Right renal cortex interstitium (tissue), 3 donors: ENCODE measurements at regions not wholly inside any gene's neighbourhood (a gene's known extent, or its start where the extent isn't known, plus 50 kb on each side); places are given as distances from the start of the nearest gene placed in this dataset.

ENCODE experiments used
- DNase-seq, 3 donors: peaks; one replicate each; pipeline ENCODE4 v3.0.0-alpha.2; 2013; ENCODE audit warnings: low read depth in 3 of 3, low spot score in 2 of 3

DNA sequence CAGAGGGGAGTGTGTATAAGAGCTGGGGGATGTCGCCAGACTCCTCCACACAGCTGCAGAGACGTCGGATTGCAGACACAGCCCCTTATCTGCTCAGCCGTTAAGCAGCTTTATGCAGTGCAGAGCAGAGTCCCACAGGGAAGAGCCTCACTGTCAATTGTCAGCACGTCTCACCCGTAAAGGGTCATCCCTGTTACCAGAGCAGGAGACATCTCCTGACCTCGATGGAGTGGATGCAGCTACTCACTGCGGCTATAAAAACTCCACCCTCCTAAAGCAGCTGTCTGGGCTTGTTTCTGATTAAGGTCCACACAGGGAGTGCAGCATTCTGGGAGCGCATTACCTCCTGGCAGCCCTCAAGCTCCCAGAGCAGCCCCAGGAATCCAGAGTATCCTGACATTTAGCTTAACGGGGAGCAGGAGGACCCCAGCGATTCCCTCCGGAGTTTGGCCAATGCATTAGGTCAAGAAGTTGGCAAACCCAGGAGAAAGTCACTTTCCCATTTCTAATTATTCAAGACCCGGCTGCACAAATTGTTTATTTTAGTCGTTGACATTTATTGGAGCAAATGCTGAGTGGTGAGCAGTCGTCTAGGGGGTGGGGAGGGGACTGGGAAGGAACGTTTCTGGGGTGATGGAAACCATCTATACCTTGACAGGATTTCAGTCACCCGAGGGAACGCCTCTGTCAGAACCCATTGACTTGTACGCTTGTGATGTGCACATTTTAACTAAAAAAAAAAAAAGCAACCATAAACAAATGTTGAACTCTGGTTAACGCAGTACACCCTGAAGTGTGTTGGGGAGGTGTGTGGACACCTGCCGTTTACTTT, 100.0 kb upstream of the ZNF469 start:
- no peak for DNase-seq

DNA sequence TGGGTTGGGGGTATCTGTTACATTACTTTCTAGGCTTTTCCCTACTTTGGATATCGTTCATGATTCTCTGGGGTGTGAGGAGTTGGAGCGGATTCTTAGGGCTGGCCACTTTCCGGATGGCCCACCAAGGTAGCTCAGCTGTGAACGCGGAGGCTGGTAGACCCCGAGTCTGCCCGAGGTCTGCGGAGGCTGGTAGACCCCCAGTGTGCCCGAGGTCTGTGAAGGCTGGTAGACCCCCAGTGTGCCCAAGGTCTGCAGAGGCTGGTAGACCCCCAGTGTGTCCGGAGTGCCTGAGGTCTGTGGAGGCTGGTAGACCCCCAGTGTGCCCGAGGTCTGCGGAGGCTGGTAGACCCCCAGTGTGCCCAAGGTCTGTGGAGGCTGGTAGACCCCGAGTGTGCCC, 99.2 kb upstream of the ZNF469 start:
- no peak for DNase-seq

DNA sequence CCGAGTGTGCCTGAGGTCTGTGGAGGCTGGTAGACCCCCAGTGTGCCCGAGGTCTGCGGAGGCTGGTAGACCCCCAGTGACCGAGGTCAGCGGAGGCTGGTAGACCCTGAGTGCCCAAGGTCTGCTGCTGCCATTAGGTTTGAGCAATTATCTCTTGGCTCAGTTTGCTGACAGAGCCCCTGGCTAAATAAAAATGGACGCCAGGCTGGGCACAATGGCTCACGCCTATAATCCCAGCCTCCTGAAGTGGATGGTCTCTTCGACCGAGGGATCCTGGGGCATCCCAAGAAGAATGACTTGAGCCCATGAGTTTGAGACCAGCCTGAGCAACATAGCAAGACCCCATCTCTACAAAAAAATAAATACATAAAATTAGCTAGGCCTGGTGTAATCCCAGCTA, 98.7 kb upstream of the ZNF469 start:
- DNase-seq = no peak

DNA sequence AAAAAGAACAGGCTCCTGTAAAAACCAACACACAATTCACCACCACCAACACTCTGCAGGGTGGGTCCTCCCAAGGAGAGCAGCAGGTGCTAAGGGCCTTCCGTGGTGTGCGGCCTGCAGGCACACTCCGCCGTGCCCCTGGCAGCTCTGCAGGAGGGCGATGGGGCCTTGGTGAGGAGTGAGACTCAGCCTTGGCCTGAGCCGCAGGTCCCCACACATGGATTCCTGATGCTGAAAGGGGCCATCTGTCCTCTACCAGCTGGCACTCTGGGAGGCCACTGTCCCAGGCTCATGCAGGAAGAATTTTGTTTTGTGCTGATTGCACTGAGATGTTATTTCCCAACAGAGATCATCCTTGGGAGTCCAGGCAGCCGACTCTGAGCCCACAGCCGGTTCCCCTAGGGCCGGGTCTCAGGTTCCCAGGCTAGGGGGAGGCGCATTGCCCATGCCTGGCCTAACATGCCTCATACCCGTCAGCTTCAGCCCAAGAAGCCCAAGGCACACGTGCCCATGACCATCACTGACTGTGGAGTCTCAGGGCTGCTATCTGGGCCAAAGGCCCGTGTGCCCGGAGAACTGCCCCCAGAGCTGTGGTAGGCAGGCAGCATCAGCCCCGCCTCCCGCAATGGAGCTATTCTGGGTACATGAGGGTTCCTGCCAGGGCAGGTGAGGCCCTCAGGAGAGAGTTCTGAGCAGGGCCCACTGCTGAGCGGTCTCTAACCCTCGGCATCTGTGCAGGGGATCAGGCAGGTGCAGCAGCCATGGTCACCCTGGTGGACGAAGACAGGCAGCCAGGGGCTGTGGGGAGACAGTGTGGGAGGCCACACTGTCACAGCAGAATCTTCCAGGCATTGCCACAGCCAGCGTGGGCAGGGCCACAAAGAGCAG, 97.9 kb upstream of the ZNF469 start:
- no peak for DNase-seq

GRCh38 chr16:88285514-88285822, 97.3 kb upstream of the ZNF469 start:
- no peak for DNase-seq

GRCh38 chr16:88286301-88286923, 96.3 kb upstream of the ZNF469 start:
- no peak for DNase-seq

DNA sequence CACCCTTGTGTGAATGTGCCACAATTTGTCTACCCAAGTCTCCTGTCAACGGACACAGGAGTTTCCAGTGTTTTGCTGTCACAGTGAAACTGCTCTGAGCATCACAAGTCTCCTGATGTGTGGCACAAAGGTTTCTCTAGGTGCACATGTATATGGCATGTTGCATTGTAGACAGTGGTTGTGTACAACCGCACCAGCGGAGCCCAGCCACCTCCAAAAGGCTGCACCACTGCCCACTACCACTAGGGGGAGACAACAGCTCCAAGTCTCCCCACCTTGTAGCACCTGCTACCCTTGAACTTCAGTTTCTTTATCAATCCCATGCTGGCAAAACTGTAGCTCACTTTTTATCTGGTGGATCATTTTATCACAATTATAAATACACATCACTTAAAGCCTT, 95.5 kb upstream of the ZNF469 start:
- DNase-seq = no peak

DNA sequence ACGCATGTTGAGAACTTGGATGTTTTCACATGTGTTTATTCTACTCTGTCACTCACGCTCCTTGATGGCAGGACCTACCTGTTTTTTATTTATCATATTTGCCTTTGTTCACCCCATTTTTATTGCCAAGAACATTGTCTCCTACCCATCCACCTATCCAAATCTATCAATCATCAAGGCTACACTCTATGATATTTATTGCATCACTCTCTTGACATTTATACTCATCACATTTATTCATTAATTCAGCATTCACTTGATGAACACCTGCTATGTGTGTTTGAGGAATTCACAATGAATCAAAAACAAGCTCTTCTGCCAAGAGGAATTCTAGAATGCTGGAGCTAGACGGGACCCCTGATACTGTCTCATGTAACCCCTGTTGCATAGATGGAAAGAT, 94.5 kb upstream of the ZNF469 start:
- DNase-seq = no peak

DNA sequence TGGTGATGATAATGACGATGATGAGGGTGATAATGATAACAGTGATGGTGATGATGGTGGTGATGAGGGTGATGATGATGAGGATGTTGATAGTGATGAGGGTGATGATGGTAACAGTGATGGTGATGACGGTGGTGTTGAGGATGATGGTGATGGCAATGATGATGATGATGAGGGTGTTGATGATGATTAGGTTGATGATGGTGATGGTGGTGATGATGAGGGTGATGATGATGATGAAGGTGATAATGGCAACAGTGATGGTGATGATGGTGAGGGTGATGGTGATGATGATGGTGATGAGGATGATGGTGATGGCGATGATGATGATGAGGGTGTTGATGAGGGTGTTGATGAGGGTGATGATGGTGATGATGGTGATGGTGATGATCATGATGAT, 93.8 kb upstream of the ZNF469 start:
- DNase-seq = no peak

GRCh38 chr16:88289561-88289960, 93.2 kb upstream of the ZNF469 start:
- DNase-seq = no peak

DNA sequence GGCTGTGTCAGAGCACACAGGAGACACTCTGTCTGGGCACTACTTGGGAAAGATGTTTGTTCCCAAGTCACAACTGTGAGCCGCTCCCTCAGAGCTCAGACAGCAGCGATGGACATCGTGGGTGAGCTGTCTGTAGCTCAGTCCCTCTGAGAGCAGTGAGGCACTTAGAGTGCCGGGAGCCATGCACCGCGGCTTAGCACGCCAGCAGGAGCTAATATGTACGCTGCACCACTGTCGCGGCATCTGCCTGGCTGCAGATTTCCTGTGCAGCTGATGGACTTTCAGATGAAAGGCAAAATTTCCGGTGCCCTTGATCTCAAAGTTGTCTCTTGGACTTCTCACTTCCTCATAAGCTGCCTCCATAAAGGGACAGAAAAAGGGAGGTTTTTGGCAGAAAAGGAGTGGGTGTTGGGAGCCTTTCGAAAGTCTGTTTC, 92.8 kb upstream of the ZNF469 start:
- DNase-seq = no peak

- no peak for DNase-seq
Observed at GRCh38 chr16:88290850-88291830, 91.6 kb upstream of the ZNF469 start.

DNA sequence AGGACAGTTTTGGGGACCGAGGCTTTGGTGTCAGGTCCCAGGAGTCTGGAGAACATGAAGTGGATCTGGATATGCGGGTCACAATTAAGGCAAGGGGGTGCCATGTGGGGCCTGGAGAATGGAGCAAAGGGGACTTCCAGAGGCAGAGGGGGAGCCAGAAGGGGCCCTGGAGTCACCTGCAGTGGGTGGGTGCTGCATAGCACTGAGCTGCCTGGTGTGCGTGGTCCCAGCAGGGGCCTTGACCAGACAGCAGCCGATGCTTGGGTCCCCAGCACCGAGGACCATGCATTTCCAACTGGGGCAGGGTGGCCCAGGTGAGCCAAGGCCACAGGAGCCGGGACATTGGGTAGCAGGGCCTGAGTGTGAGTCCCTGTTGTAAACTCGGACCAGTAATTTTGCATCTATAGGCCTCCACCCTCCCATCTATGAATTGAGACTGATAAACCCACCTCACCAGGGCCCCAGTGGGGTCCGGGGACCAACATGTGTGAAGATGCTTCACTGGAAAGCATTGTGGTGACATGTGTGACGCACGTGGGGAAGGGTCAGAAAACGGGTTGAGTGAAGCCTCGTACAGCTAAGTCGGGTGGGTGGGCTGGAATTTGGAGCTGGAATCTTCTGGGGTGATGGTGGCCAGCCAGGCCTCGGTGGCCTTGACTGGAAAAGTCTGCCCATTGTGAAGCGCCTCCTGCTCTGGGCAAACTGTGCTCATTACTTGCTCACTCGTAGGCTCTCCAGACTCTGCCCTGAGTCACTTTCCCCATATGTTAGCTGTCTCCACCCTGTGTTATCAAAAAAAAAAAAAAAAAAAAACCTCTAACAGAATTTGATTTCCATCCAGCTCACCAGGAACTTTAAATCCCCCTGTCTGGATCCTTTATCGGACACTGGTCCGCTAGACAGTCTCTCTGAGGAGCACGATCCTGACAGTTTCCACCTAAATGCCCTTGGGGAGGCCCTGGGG, 90.5 kb upstream of the ZNF469 start:
- no peak for DNase-seq

DNA sequence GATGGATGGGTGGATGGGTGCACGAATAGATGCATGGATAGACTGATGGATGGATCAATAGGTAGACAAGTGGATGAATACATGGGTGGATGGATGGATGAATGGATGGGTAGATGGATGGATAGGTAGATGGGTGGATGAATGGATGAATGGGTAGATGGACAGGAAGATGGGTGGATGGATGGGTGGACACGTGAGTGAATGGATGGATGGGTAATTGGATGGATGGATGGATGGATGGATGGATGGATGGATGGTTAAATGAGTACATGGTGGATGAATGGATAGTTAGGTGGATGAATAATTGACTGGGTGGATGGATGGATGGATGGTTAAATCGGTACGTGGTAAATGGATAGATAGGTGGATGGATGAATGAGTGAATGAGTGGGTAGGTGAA, 89.7 kb upstream of the ZNF469 start:
- no peak for DNase-seq

DNA sequence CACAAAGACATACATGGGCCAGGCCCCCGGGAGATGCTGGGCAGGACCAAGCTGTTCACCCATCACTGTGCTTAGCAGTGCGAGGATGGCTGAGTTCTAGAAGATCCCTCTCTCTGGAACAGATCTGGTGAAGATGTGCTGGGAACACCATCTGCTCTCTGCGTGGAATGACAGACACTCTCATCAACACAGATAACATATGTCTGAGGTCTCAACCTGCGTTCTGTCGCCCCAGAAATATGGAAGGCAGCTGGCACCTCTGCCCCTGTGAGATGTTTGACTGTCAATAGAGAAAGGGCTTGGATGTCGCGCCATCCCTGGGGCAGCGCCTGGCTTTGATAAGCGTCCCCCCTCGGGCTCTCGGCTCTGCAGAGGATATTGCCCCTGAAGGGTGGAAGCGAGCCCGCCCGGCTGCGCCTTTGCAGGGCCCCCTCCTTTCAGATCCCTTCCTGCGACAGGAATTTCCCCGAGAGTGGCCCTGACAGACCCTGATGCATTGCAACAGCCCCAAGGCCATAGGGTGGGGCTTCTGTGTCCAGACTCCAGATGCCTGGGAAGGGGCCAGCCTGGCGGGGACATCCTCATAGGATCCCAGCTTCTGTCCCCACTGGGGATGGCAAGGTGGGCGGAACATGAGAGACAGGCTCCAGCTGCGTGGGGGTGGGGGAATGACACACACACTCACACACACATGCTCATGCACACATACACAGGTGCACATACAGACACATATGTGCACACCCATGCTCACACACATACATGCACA, 86.9 kb upstream of the ZNF469 start:
- no peak for DNase-seq

DNA sequence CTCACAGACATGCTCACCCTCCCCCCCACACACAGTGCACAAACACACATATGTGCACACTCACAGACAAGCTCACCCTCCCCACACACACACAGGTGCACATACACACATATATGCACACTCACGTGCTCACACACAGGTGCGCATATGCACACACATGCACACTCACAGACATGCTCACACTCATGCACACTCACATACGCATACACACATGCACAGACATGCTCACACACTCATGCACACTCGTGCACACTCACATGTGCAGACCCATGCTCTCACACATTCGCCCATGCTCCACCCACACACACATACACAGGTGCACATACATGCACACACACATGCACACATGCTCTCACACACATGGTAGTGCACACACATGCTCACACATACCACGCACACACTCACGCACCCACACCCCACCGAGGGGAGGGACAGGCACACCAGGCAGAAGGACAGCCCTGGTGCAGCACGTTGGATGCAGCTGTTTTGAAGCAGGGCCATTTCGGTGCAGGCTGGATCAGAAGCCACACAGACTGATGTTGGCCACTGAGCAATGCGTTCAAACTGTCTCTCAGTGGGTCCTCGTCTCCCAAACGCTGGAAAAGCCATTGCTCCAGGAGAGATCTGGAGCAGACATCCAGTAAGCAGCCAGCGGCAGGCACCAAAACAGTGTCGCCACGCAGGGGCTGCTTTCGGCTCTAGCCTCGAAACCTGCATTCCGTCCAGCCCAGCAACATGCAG, 86.2 kb upstream of the ZNF469 start:
- no peak for DNase-seq

GRCh38 chr16:88297178-88297720, 85.5 kb upstream of the ZNF469 start:
- no peak for DNase-seq
